ENCODE measurements at regions not wholly inside any gene's neighbourhood (a gene's known extent, or its start where the extent isn't known, plus 50 kb on each side); places are given as distances from the start of the nearest gene placed in this dataset.

DNA sequence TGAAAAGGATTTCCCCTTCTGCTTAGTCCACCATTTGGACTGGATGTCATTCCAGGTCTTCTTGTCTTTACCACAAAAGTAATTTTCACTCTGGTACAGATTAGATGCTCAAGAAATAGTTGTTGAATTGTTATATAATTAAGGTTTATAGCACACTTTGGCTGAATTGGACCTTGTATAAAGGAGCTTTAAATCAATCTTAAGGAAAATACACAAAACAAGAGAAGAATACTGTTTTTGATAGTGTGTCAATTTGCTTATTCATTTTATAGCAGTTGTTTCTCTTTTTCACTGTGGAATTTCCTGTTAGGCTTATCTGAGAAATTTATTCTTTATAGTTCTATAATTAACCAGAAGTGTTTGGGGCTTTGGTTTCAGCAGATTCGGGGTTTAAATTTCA lies 62.7 kb upstream of the TDRD3 start:
- H3K56ac ChIP-seq (ENCODE audit: insufficient read length, low read depth, low read length): no peak overlapping the region
- H3K23ac ChIP-seq (ENCODE audit: insufficient read length, low read depth, low read length): no peak overlapping the region
- H2BK5ac ChIP-seq (ENCODE audit: insufficient read length, low read length): no peak overlapping the region
- no peak overlapping the region for H3K4ac ChIP-seq (ENCODE audit: low read depth, low read length)
- Mint-ChIP-seq H3K27me3 (ENCODE audit: low read depth) (no peaks in the 10 kb centered on the region), H3K4me3 (no peak overlapping the region), H3K9me3 (peaks cover 4% of the 10 kb centered on the region in 2 experiments; a peak in 3 of 5 replicates), H3K4me1 (peaks cover 23 to 25% of the 10 kb centered on the region in 2 experiments), H3K36me3 (ENCODE audit: insufficient read depth in 1 of 3, low read depth in 3 of 3) (peaks cover 0 to 5% (median 2%) of the 10 kb centered on the region in 3 experiments; a peak in 4 of 7 replicates), H3K27ac (no peak overlapping the region)
- no peak overlapping the region for H3K27ac ChIP-seq (ENCODE audit: insufficient read length, low read depth, low read length)
- no peak overlapping the region for H2BK12ac ChIP-seq (ENCODE audit: insufficient read length, low read depth, low read length)
- no peak overlapping the region for H3T11ph ChIP-seq (ENCODE audit: low read length)
- no peak overlapping the region for H3K18ac ChIP-seq (ENCODE audit: insufficient read length, low read depth, low read length)
- H3K79me2 ChIP-seq (ENCODE audit: insufficient read depth, low read length): no peaks in the 10 kb centered on the region
- no peaks in the 10 kb centered on the region for H4K20me1 ChIP-seq (ENCODE audit: control insufficient read depth, insufficient read depth, insufficient read length)
- DNase-seq: no peak
- H4K5ac ChIP-seq (ENCODE audit: insufficient read length, low read depth, low read length): no peak overlapping the region
- no peaks in the 10 kb centered on the region for H3K9me3 ChIP-seq (ENCODE audit: control insufficient read depth, low read depth, low read length)
- no peak overlapping the region for H3K4me2 ChIP-seq (ENCODE audit: insufficient read depth, insufficient read length, low read length)
- H2BK20ac ChIP-seq (ENCODE audit: low read depth, low read length, poor library complexity, severe bottlenecking): no peak overlapping the region
- H2AFZ ChIP-seq (ENCODE audit: low read length): no peak overlapping the region
- H2AK5ac ChIP-seq (ENCODE audit: insufficient read length, low read length): no peak overlapping the region
- no CpG with 5 or more reads among the region's 1 CpG for WGBS (ENCODE audit: extremely low coverage, insufficient read length, low lambda C conversion rate)
- H4K8ac ChIP-seq (replicated peaks; ENCODE audit: insufficient read length, low read depth, low read length): no peak overlapping the region
- no peaks in the 10 kb centered on the region for H3K27me3 ChIP-seq (ENCODE audit: insufficient read depth, low read length)
- no peak overlapping the region for H4K91ac ChIP-seq (ENCODE audit: insufficient read length, low read depth, low read length)
- H3K9ac ChIP-seq (ENCODE audit: extremely low read depth, insufficient read length, low read length): no peak overlapping the region
- TF ChIP-seq, protein P1, sequence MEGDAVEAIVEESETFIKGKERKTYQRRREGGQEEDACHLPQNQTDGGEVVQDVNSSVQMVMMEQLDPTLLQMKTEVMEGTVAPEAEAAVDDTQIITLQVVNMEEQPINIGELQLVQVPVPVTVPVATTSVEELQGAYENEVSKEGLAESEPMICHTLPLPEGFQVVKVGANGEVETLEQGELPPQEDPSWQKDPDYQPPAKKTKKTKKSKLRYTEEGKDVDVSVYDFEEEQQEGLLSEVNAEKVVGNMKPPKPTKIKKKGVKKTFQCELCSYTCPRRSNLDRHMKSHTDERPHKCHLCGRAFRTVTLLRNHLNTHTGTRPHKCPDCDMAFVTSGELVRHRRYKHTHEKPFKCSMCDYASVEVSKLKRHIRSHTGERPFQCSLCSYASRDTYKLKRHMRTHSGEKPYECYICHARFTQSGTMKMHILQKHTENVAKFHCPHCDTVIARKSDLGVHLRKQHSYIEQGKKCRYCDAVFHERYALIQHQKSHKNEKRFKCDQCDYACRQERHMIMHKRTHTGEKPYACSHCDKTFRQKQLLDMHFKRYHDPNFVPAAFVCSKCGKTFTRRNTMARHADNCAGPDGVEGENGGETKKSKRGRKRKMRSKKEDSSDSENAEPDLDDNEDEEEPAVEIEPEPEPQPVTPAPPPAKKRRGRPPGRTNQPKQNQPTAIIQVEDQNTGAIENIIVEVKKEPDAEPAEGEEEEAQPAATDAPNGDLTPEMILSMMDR (conservative IDR thresholded peaks at IDR 0.05): no peak
- H3K79me1 ChIP-seq (ENCODE audit: insufficient read depth, low read depth, low read length, poor library complexity, severe bottlenecking): no peaks in the 10 kb centered on the region
- no peaks in the 10 kb centered on the region for H3K4me1 ChIP-seq (ENCODE audit: insufficient read depth, low read length)
- no peak overlapping the region for H2BK15ac ChIP-seq (ENCODE audit: low read depth, low read length)
- H3K23me2 ChIP-seq (ENCODE audit: insufficient read length, low read depth, low read length, poor library complexity, severe bottlenecking): no peaks in the 10 kb centered on the region
- no peak overlapping the region for H3K14ac ChIP-seq (ENCODE audit: insufficient read depth, low read length)
- H2BK120ac ChIP-seq (ENCODE audit: low read depth, low read length, poor library complexity, severe bottlenecking): no peak overlapping the region

Data from H9 (cell line).